MM.1S (cell line): ENCODE measurements at regions not wholly inside any gene's neighbourhood (a gene's known extent, or its start where the extent isn't known, plus 50 kb on each side); places are given as distances from the start of the nearest gene placed in this dataset.

Experiments
- DNase-seq: peaks from one replicate; pipeline ENCODE4 v3.0.0-alpha.2; 2015
- H2AFZ ChIP-seq: fragments of 300-600 bp; sonication (generic); 2 replicates; pipeline ENCODE4 v1.6.0; 2016; ENCODE audit warnings: antibody characterized with exemption, low read length
- H3F3A ChIP-seq: fragments of 300-600 bp; sonication (generic); 2 replicates; pipeline ENCODE4 v1.6.1; 2016; ENCODE audit warnings: mild to moderate bottlenecking, antibody characterized with exemption, low read length, moderate library complexity, mixed read lengths; ENCODE audit not compliant: insufficient read depth
- H3K27ac ChIP-seq: fragments of 300-600 bp; sonication (generic); 2 replicates; pipeline ENCODE4 v1.5.1; 2016; ENCODE audit warnings: mild to moderate bottlenecking, low read length
- H3K27me3 ChIP-seq: fragments of 300-600 bp; sonication (generic); replicated peaks from 2 replicates; pipeline ENCODE4 v1.6.0; 2016; ENCODE audit warnings: low read length; ENCODE audit not compliant: insufficient read depth
- H3K36me3 ChIP-seq: fragments of 300-600 bp; sonication (generic); replicated peaks from 2 replicates; pipeline ENCODE4 v1.6.1; 2016; ENCODE audit warnings: mild to moderate bottlenecking, low read length, mixed read lengths; ENCODE audit not compliant: insufficient read depth
- H3K4me1 ChIP-seq: fragments of 300-600 bp; sonication (generic); 2 replicates; pipeline ENCODE4 v1.6.1; 2016; ENCODE audit warnings: low read length, mixed read lengths
- H3K4me2 ChIP-seq: fragments of 300-600 bp; sonication (generic); 2 replicates; pipeline ENCODE4 v1.6.0; 2016; ENCODE audit warnings: low read depth, low read length
- H3K4me3 ChIP-seq: fragments of 300-600 bp; sonication (generic); 2 replicates; pipeline ENCODE4 v1.5.1; 2016; ENCODE audit warnings: low read length, mixed read lengths
- H3K79me2 ChIP-seq: fragments of 300-600 bp; sonication (generic); 2 replicates; pipeline ENCODE4 v1.6.1; 2016; ENCODE audit warnings: mixed run types, low read length, mixed read lengths
- H3K9ac ChIP-seq: fragments of 300-600 bp; sonication (generic); 2 replicates; pipeline ENCODE4 v1.6.1; 2016; ENCODE audit warnings: low read length, mixed read lengths
- H3K9me2 ChIP-seq: fragments of 300-600 bp; sonication (generic); replicated peaks from 2 replicates; pipeline ENCODE4 v1.6.1; 2016; ENCODE audit warnings: mild to moderate bottlenecking, low read length, mixed read lengths; ENCODE audit not compliant: insufficient read depth
- H3K9me3 ChIP-seq: fragments of 300-600 bp; sonication (generic); replicated peaks from 2 replicates; pipeline ENCODE4 v1.6.1; 2016; ENCODE audit warnings: mild to moderate bottlenecking, low read length, mixed read lengths; ENCODE audit not compliant: insufficient read depth
- H4K20me1 ChIP-seq: fragments of 300-600 bp; sonication (generic); 2 replicates; pipeline ENCODE4 v1.6.1; 2016; ENCODE audit warnings: mild to moderate bottlenecking, low read length, moderate library complexity, mixed read lengths; ENCODE audit not compliant: insufficient read depth
- EZH2 ChIP-seq: fragments of 300-600 bp; sonication (generic); optimal IDR thresholded peaks from 2 replicates; pipeline ENCODE3; 2017; ENCODE audit warnings: low read depth, mild to moderate bottlenecking, antibody characterized with exemption, low read length, mixed read lengths
- EZH2phosphoT487 ChIP-seq: fragments of 300-600 bp; sonication (generic); IDR thresholded peaks from 2 replicates; pipeline ENCODE4 v1.6.1; 2018; ENCODE audit warnings: antibody characterized with exemption, low read length
- TF ChIP-seq, protein P1 (sequence below): fragments of 300-600 bp; sonication (generic); IDR thresholded peaks from 2 replicates; pipeline ENCODE4 v1.5.1; 2016; ENCODE audit warnings: antibody characterized with exemption, low read length, mixed read lengths

DNA sequence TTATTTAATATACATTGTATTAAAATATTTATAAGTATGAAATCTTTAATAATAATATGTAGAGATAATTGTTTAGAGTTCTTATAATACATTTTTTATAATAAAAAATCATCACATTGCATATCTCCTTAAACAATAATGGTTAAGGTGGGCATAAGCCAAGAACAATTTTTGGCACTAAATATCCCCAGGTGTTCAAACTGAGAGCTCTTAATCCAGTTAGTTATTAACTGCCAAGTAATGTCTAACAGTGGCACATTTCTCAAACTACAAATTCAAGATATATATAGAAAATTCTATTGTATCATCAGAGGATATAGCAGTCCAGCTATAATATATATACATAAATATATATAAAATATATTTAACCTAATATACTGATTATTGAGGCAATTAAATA lies 680.8 kb downstream of the SI start:
- Histone ChIP-seq H3K9ac (no peak overlapping the region), H3K79me2 (no peaks in the 10 kb centered on the region), H3K9me2 (no peaks in the 10 kb centered on the region; the same call in 1 of the 2 replicates), H3K4me1 (no peaks in the 10 kb centered on the region), H3F3A (no peaks in the 10 kb centered on the region), H3K4me3 (no peak overlapping the region), H2AFZ (no peak overlapping the region), H3K27ac (no peak overlapping the region), H4K20me1 (no peaks in the 10 kb centered on the region), H3K4me2 (no peak overlapping the region), H3K27me3 (no peaks in the 10 kb centered on the region), H3K9me3 (no peaks in the 10 kb centered on the region), H3K36me3 (no peaks in the 10 kb centered on the region)
- TF ChIP-seq EZH2phosphoT487: no peak
- TF ChIP-seq, protein P1, sequence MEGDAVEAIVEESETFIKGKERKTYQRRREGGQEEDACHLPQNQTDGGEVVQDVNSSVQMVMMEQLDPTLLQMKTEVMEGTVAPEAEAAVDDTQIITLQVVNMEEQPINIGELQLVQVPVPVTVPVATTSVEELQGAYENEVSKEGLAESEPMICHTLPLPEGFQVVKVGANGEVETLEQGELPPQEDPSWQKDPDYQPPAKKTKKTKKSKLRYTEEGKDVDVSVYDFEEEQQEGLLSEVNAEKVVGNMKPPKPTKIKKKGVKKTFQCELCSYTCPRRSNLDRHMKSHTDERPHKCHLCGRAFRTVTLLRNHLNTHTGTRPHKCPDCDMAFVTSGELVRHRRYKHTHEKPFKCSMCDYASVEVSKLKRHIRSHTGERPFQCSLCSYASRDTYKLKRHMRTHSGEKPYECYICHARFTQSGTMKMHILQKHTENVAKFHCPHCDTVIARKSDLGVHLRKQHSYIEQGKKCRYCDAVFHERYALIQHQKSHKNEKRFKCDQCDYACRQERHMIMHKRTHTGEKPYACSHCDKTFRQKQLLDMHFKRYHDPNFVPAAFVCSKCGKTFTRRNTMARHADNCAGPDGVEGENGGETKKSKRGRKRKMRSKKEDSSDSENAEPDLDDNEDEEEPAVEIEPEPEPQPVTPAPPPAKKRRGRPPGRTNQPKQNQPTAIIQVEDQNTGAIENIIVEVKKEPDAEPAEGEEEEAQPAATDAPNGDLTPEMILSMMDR: no peak
- TF ChIP-seq EZH2: no peak
- DNase-seq: no peak

DNA sequence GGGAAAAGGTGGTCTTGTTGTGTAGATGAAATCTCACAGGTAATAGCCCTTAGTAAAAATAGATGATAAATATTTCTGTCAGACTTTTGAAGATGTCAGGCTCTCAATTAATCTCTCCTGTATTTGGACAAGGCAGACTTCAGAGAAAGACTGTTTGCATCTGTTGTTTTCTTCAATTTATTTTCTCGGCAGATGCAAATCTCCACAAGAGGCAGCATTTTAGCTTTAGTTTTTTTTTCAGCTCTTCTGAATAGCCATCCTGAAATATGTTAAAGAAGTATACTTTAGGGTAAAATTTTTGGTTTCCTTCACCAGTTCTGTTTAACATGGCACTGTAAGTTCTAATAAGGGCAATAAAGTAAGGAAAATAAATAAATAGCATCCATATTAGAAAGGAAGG lies 685.1 kb downstream of the SI start:
- Histone ChIP-seq H3K27me3 (no peaks in the 10 kb centered on the region), H3K9me2 (no peaks in the 10 kb centered on the region), H3K9me3 (no peaks in the 10 kb centered on the region), H3K4me2 (no peak overlapping the region), H3K9ac (no peak overlapping the region), H2AFZ (no peak overlapping the region), H4K20me1 (no peaks in the 10 kb centered on the region), H3K36me3 (no peaks in the 10 kb centered on the region), H3K4me1 (no peaks in the 10 kb centered on the region), H3K4me3 (no peak overlapping the region), H3K27ac (no peak overlapping the region), H3K79me2 (no peaks in the 10 kb centered on the region), H3F3A (no peaks in the 10 kb centered on the region)
- no peak for DNase-seq
- TF ChIP-seq EZH2: no peak
- TF ChIP-seq EZH2phosphoT487: no peak
- TF ChIP-seq, protein P1: no peak

DNA sequence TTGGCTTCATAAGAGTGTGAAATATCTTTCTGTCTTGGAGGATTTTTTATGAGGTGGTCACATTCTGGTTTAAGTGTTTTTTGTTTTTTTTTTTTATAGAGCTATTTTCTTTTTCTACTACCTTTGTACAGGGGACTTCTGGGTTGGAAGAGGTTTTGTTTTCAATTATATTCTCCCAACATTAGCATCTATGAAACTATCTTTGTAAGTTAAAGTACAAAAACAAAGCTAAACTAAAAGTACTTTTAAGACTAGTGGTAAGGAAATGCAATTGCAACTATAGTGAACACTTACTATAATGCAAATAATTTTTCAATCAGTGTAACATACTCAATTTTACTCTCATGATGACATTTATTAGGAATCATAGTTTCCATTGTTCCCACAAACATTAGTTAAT lies 688.2 kb downstream of the SI start:
- Histone ChIP-seq H2AFZ (no peak overlapping the region), H3K36me3 (no peaks in the 10 kb centered on the region), H3K4me2 (no peak overlapping the region), H3K9me3 (no peaks in the 10 kb centered on the region), H3K9me2 (no peaks in the 10 kb centered on the region), H3K4me3 (no peak overlapping the region), H3K9ac (no peak overlapping the region), H3K27ac (no peak overlapping the region), H3K4me1 (no peaks in the 10 kb centered on the region), H3F3A (no peaks in the 10 kb centered on the region), H3K27me3 (no peaks in the 10 kb centered on the region), H3K79me2 (no peaks in the 10 kb centered on the region), H4K20me1 (no peaks in the 10 kb centered on the region)
- no peak for DNase-seq
- TF ChIP-seq EZH2phosphoT487 (no peak), EZH2 (no peak)
- TF ChIP-seq, protein P1: peak; percentile 36
